Mesothelial cell of epicardium (in vitro differentiated cells): ENCODE measurements at regions not wholly inside any gene's neighbourhood (a gene's known extent, or its start where the extent isn't known, plus 50 kb on each side); places are given as distances from the start of the nearest gene placed in this dataset.
"Not testable (repeated sequence)": the region's sequence is repeated elsewhere in the genome, so short reads cannot be mapped to it uniquely, and the experiment has no call there.

Source experiments
- DNase-seq, 2 experiments: peaks; one replicate each; pipeline ENCODE4 v3.0.0; 2021; ENCODE audit warnings: low spot score in 2 of 2; ENCODE audit not compliant: unreplicated experiment in 2 of 2
- H3K27ac Mint-ChIP-seq: 2 replicates; pipeline ENCODE4 v1.8.0; 2021; ENCODE audit warnings: mixed read lengths
- H3K27me3 Mint-ChIP-seq: 2 replicates; pipeline ENCODE4 v1.8.0; 2021; ENCODE audit warnings: low read depth, mixed read lengths
- H3K36me3 Mint-ChIP-seq: 2 replicates; pipeline ENCODE4 v1.8.0; 2021; ENCODE audit warnings: mixed read lengths
- H3K4me1 Mint-ChIP-seq: 2 replicates; pipeline ENCODE4 v1.8.0; 2021; ENCODE audit warnings: mixed read lengths
- H3K4me3 Mint-ChIP-seq: 2 replicates; pipeline ENCODE4 v1.8.0; 2021; ENCODE audit warnings: mild to moderate bottlenecking, moderate library complexity, mixed read lengths
- H3K9me3 Mint-ChIP-seq: 2 replicates; pipeline ENCODE4 v1.8.0; 2021; ENCODE audit warnings: mixed read lengths
- TF ChIP-seq, protein P1 (sequence below): fragments of 200-600 bp; sonication (generic); IDR thresholded peaks from one replicate; pipeline ENCODE4 v1.5.0; 2021; ENCODE audit warnings: antibody characterized with exemption; ENCODE audit not compliant: unreplicated experiment

DNA sequence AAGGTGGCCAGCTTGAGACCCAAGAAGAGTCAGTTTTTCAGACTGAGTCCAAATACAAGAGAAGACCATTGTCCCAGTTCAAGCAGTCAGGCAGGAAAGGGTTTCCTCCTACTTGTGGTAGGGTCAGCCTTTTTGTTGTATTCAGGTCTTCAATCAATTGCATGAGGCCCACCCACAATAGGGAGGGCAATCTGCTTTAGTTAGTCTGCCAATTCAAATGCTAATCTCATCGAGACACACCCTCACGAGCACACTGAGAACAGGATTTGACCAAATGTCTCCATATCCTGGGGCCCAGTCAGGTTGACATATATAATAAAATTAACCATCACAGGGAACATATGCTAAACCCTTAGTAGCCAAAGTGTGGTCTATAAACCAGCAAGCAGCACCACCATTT lies 75.3 kb upstream of the FRMPD3 start:
- no peak overlapping the region for H3K27ac Mint-ChIP-seq
- H3K4me1 Mint-ChIP-seq = no peaks in the 10 kb centered on the region
- H3K4me3 Mint-ChIP-seq = no peak overlapping the region
- DNase-seq = no peak
- no peaks in the 10 kb centered on the region for H3K36me3 Mint-ChIP-seq
- TF ChIP-seq, protein P1, sequence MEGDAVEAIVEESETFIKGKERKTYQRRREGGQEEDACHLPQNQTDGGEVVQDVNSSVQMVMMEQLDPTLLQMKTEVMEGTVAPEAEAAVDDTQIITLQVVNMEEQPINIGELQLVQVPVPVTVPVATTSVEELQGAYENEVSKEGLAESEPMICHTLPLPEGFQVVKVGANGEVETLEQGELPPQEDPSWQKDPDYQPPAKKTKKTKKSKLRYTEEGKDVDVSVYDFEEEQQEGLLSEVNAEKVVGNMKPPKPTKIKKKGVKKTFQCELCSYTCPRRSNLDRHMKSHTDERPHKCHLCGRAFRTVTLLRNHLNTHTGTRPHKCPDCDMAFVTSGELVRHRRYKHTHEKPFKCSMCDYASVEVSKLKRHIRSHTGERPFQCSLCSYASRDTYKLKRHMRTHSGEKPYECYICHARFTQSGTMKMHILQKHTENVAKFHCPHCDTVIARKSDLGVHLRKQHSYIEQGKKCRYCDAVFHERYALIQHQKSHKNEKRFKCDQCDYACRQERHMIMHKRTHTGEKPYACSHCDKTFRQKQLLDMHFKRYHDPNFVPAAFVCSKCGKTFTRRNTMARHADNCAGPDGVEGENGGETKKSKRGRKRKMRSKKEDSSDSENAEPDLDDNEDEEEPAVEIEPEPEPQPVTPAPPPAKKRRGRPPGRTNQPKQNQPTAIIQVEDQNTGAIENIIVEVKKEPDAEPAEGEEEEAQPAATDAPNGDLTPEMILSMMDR = no peak
- H3K9me3 Mint-ChIP-seq = peaks cover 29% of the 10 kb centered on the region
- H3K27me3 Mint-ChIP-seq = peaks cover 13% of the 10 kb centered on the region

GRCh38 chrX:107374831-107375230 lies 74.6 kb upstream of the FRMPD3 start:
- TF ChIP-seq, protein P1 = no peak

DNA sequence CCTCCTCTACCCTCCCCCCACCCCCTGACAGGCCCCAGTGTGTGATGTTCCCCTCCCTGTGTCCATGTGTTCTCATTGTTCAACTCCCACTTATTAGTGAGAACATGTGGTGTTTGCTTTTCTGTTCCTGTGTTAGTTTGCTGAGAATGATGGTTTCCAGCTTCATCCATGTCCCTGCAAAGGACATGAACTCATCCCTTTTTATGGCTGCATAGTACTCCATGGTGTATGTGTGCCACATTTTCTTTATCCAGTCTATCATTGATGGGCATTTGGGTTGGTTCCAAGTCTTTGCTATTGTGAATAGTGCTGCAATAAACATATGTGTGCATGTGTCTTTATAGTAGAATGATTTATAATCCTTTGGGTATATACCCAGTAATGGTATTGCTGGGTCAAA lies 73.3 kb upstream of the FRMPD3 start:
- not testable (repeated sequence) for H3K36me3 Mint-ChIP-seq, H3K4me1 Mint-ChIP-seq, H3K27ac Mint-ChIP-seq, DNase-seq, H3K4me3 Mint-ChIP-seq
- peaks cover 15% of the 10 kb centered on the region for H3K27me3 Mint-ChIP-seq
- H3K9me3 Mint-ChIP-seq = peaks cover 31% of the 10 kb centered on the region

More at GRCh38 chrX:107374831-107375230, 74.6 kb upstream of the FRMPD3 start:
- no peak for DNase-seq
- Mint-ChIP-seq H3K9me3 (peaks cover 32% of the 10 kb centered on the region), H3K27ac (no peak overlapping the region), H3K4me3 (no peak overlapping the region), H3K27me3 (peaks cover 15% of the 10 kb centered on the region), H3K36me3 (no peaks in the 10 kb centered on the region), H3K4me1 (no peaks in the 10 kb centered on the region)

DNA sequence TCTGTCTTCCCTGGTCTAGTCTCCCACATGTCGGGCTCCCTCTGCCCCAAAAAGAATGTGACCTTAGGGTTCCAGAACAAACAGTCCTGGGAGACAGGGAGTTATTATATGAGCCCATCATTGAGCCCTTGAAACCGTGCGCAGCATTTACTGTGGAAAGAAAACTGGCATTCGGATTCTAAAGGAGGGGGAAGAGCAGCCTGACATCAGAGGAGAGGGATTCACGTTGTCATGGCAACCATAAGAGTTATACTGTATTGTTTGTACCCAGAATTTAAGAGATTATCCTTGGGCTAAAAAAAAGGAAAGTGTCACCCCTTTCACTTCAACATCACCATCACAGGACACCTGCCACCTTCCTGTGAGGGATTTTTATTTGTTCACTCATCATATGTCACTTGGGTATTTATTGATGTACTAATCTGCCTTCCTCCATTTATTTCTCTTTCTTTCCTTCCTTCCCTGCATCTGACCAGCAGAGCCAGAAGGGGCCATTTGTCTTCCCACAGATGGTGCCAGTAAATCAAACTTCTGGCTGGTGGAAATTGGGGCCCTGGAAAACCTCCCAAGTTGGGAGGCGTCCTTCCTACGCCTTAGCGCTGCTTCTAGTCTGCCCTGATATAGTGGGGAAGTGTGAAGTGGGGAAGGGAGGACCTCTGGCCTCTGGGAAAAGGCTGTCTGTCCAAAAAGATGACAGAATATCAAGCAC lies 64.9 kb upstream of the FRMPD3 start:
- peaks cover 24% of the 10 kb centered on the region for H3K9me3 Mint-ChIP-seq
- no peaks in the 10 kb centered on the region for H3K36me3 Mint-ChIP-seq
- no peaks in the 10 kb centered on the region for H3K27me3 Mint-ChIP-seq
- TF ChIP-seq, protein P1 = no peak
- H3K4me1 Mint-ChIP-seq = no peaks in the 10 kb centered on the region
- no peak overlapping the region for H3K4me3 Mint-ChIP-seq
- no peak overlapping the region for H3K27ac Mint-ChIP-seq
- DNase-seq = no peak

- no peak overlapping the region for H3K4me3 Mint-ChIP-seq
- TF ChIP-seq, protein P1 = no peak
- H3K36me3 Mint-ChIP-seq = no peaks in the 10 kb centered on the region
- DNase-seq = no peak
- peaks cover 35% of the 10 kb centered on the region for H3K9me3 Mint-ChIP-seq
- H3K27ac Mint-ChIP-seq = no peak overlapping the region
- no peaks in the 10 kb centered on the region for H3K27me3 Mint-ChIP-seq
- H3K4me1 Mint-ChIP-seq = no peaks in the 10 kb centered on the region
Measured at GRCh38 chrX:107389726-107390125, 59.7 kb upstream of the FRMPD3 start.

DNA sequence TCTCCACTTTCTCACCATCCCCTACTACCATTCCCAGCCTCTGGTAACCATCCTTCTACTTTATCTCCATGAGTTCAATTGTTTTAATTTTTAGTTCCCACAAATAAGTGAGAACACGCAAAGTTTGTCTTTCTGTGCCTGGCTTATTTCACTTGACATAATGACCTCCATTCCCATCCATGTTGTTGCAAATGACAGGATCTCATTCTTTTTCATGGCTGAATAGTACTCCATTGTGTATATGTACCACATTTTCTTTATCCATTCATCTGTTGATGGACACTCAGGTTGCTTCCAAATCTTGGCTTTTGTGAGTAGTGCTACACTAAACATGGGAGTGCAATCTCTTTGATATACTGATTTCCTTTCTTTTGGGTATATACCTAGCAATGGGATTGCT lies 55.8 kb upstream of the FRMPD3 start:
- peaks cover 52% of the 10 kb centered on the region for H3K9me3 Mint-ChIP-seq
- DNase-seq, H3K36me3 Mint-ChIP-seq, H3K27ac Mint-ChIP-seq, H3K27me3 Mint-ChIP-seq, H3K4me1 Mint-ChIP-seq, H3K4me3 Mint-ChIP-seq: not testable (repeated sequence)

GRCh38 chrX:107396235-107396634 lies 53.2 kb upstream of the FRMPD3 start:
- H3K27ac Mint-ChIP-seq = no peak overlapping the region
- H3K4me1 Mint-ChIP-seq = no peaks in the 10 kb centered on the region
- TF ChIP-seq, protein P1 = no peak
- H3K27me3 Mint-ChIP-seq = no peaks in the 10 kb centered on the region
- peaks cover 62% of the 10 kb centered on the region for H3K9me3 Mint-ChIP-seq
- no peaks in the 10 kb centered on the region for H3K36me3 Mint-ChIP-seq
- H3K4me3 Mint-ChIP-seq = no peak overlapping the region
- no peak for DNase-seq
